IMR-90 (cell line): ENCODE measurements at regions not wholly inside any gene's neighbourhood (a gene's known extent, or its start where the extent isn't known, plus 50 kb on each side); places are given as distances from the start of the nearest gene placed in this dataset.

Experiments used
- ATAC-seq: fragments of 200-7000 bp; cut with Tn5 transposase; 2 replicates; pipeline ENCODE4 v1.9.1; 2020; ENCODE audit warnings: low read depth, mild to moderate bottlenecking, moderate library complexity
- BruUV-seq: library from RNA; stranded (reverse); fragments of 400-500 nt; replicated peaks from 2 replicates; lab custom pipeline; 2021; lab: Mats Ljungman, UMichigan
- CTCF ChIA-PET: fragments of 300-600 bp; formaldehyde crosslinking; extraction: SDS; loops from one replicate; lab custom pipeline; 2021; ENCODE audit warnings: antibody characterized with exemption; lab: Yijun Ruan, JAX
- POLR2A ChIA-PET: fragments of 300-600 bp; sonication (Branson Sonifier 250); formaldehyde crosslinking; loops from one replicate; lab custom pipeline; 2022; ENCODE audit warnings: antibody characterized with exemption; ENCODE audit not compliant: unreplicated experiment; lab: Charles Lee
- DNase-seq: peaks from one replicate; pipeline ENCODE4 v3.0.0; 2013
- H2AFZ ChIP-seq: replicated peaks from 2 replicates; pipeline ENCODE3; 2013; ENCODE audit warnings: low read length, mild to moderate bottlenecking; ENCODE audit not compliant: poor library complexity
- H2AK5ac ChIP-seq: 2 replicates; pipeline ENCODE4 v1.6.1; 2013; ENCODE audit warnings: low read depth, low read length, inconsistent platforms
- H2AK9ac ChIP-seq: replicated peaks from 2 replicates; pipeline ENCODE3; 2013; ENCODE audit warnings: mild to moderate bottlenecking, low read depth, low read length, moderate library complexity; ENCODE audit not compliant: poor library complexity
- H2BK120ac ChIP-seq: 2 replicates; pipeline ENCODE4 v1.6.1; 2013; ENCODE audit warnings: low read depth, low read length, inconsistent platforms
- H2BK15ac ChIP-seq: 3 replicates; pipeline ENCODE4 v1.6.1; 2013; ENCODE audit warnings: low read depth, low read length, inconsistent platforms
- H2BK20ac ChIP-seq: 2 replicates; pipeline ENCODE4 v1.6.1; 2013; ENCODE audit warnings: low read depth, mild to moderate bottlenecking, inconsistent platforms, low read length, moderate library complexity
- H2BK5ac ChIP-seq: 2 replicates; pipeline ENCODE4 v1.6.1; 2013; ENCODE audit warnings: mild to moderate bottlenecking, low read depth, low read length, inconsistent platforms; ENCODE audit not compliant: poor library complexity, severe bottlenecking
- H3K14ac ChIP-seq: replicated peaks from 2 replicates; pipeline ENCODE4 v1.6.1; 2013; ENCODE audit warnings: low read depth, low read length, inconsistent platforms
- H3K18ac ChIP-seq: 2 replicates; pipeline ENCODE4 v1.6.1; 2013; ENCODE audit warnings: low read depth, low read length, control low read depth
- H3K23ac ChIP-seq: 2 replicates; pipeline ENCODE4 v1.6.1; 2013; ENCODE audit warnings: low read depth, low read length, inconsistent platforms
- H3K27ac ChIP-seq: 2 replicates; pipeline ENCODE4 v1.5.1; 2013; ENCODE audit warnings: mild to moderate bottlenecking, control low read depth, low read length; ENCODE audit not compliant: insufficient read depth
- H3K27me3 ChIP-seq: 2 replicates; pipeline ENCODE4 v1.6.1; 2013; ENCODE audit warnings: low read length; ENCODE audit not compliant: control insufficient read depth, insufficient read depth
- H3K36me3 ChIP-seq: 2 replicates; pipeline ENCODE4 v1.6.1; 2013; ENCODE audit warnings: low read length, mixed read lengths; ENCODE audit not compliant: control insufficient read depth, insufficient read depth
- H3K4ac ChIP-seq: 2 replicates; pipeline ENCODE4 v1.6.1; 2013; ENCODE audit warnings: low read depth, low read length, inconsistent platforms
- H3K4me1 ChIP-seq: 2 replicates; pipeline ENCODE4 v1.6.1; 2013; ENCODE audit warnings: low read length, mixed read lengths; ENCODE audit not compliant: control insufficient read depth, insufficient read depth
- H3K4me2 ChIP-seq: 2 replicates; pipeline ENCODE4 v1.6.1; 2013; ENCODE audit warnings: low read depth, mild to moderate bottlenecking, control low read depth, low read length, moderate library complexity
- H3K4me3 ChIP-seq: 2 replicates; pipeline ENCODE4 v1.5.1; 2013; ENCODE audit warnings: low read depth, mild to moderate bottlenecking, control low read depth, low read length, moderate library complexity; ENCODE audit not compliant: insufficient read depth
- H3K56ac ChIP-seq: 2 replicates; pipeline ENCODE4 v1.6.1; 2013; ENCODE audit warnings: low read length, inconsistent platforms; ENCODE audit not compliant: insufficient read depth; ENCODE audit errors: extremely low read depth
- H3K79me1 ChIP-seq, 2 experiments: 2 replicates each; pipeline ENCODE4 v1.6.1; 2013; ENCODE audit warnings: low read length in 2 of 2, inconsistent platforms in 1 of 2, low read depth in 1 of 2
- H3K9ac ChIP-seq: 2 replicates; pipeline ENCODE4 v1.6.1; 2013; ENCODE audit warnings: low read depth, low read length, control low read depth
- H3K9me1 ChIP-seq: 2 replicates; pipeline ENCODE4 v1.6.1; 2013; ENCODE audit warnings: low read length, inconsistent platforms; ENCODE audit not compliant: insufficient read depth
- H3K9me3 ChIP-seq: 2 replicates; pipeline ENCODE4 v1.6.1; 2013; ENCODE audit warnings: low read length; ENCODE audit not compliant: control insufficient read depth, insufficient read depth
- H4K20me1 ChIP-seq: 2 replicates; pipeline ENCODE4 v1.6.1; 2013; ENCODE audit warnings: low read length, inconsistent platforms; ENCODE audit not compliant: insufficient read depth
- H4K5ac ChIP-seq: 2 replicates; pipeline ENCODE4 v1.6.1; 2013; ENCODE audit warnings: mild to moderate bottlenecking, low read depth, low read length, control low read depth
- H4K8ac ChIP-seq, 2 experiments: 2 replicates each; pipeline ENCODE4 v1.6.1; 2013; ENCODE audit warnings: low read depth in 2 of 2, low read length in 2 of 2, control low read depth in 1 of 2, inconsistent platforms in 1 of 2
- H4K91ac ChIP-seq: 2 replicates; pipeline ENCODE4 v1.6.1; 2013; ENCODE audit warnings: low read depth, low read length, inconsistent platforms; ENCODE audit not compliant: insufficient read depth
- BHLHE40 ChIP-seq: fragments of 150-350 bp; IDR thresholded peaks from 2 replicates; pipeline ENCODE4 v1.6.1; 2016; ENCODE audit warnings: mild to moderate bottlenecking, low read depth, low read length
- CEBPB ChIP-seq: IDR thresholded peaks from 2 replicates; pipeline ENCODE4 v1.6.1; 2012; ENCODE audit warnings: low read depth, low read length, improper control_type of control experiment
- FOS ChIP-seq: fragments of 150-350 bp; IDR thresholded peaks from 2 replicates; pipeline ENCODE4 v1.6.1; 2016; ENCODE audit warnings: low read depth, low read length
- MAZ ChIP-seq: IDR thresholded peaks from 2 replicates; pipeline ENCODE4 v1.6.1; 2012; ENCODE audit warnings: low read depth, mild to moderate bottlenecking, low read length, improper control_type of control experiment, moderate library complexity, borderline replicate concordance
- RAD21 ChIP-seq: IDR thresholded peaks from 2 replicates; pipeline ENCODE4 v1.6.1; 2012; ENCODE audit warnings: low read length, improper control_type of control experiment
- WGBS, 2 experiments: methylation state at CpG; one replicate each; pipeline versions ENCODE4 v1.1.5 to v1.1.7; 2013; ENCODE audit warnings: missing lambda C conversion rate in 2 of 2; ENCODE audit not compliant: insufficient read length in 1 of 2; ENCODE audit errors: extremely low coverage in 2 of 2; 5-methylcytosine and 5-hydroxymethylcytosine counted together
- dilution Hi-C: fragments of 300-500 bp; cut with HindIII; formaldehyde crosslinking; loops from one replicate; pipeline ENCODE4 v1.14.3; 2018; ENCODE audit warnings: low sequenced_read_pairs; ENCODE audit not compliant: unreplicated experiment
- in situ Hi-C: fragments of 300-500 bp; cut with MboI; formaldehyde crosslinking; loops from 3 replicates; pipeline ENCODE4 v1.14.3; 2019; ENCODE audit warnings: low sequenced_read_pairs, inconsistent platforms, mixed read lengths
- intact Hi-C: fragments of 100-400 bp; cut with micrococcal nuclease; formaldehyde crosslinking; loops from 2 replicates; pipeline ENCODE4 v1.10.0; 2022
- TF ChIP-seq, protein P1 (sequence below): conservative IDR thresholded peaks from 2 replicates; pipeline ENCODE4 v1.5.1; 2012; ENCODE audit warnings: mild to moderate bottlenecking, low read depth, low read length, improper control_type of control experiment

GRCh38 chr18:66761166-66761565, 157.3 kb upstream of the CDH19 start:
- CTCF ChIA-PET, result no interaction called here

More at GRCh38 chr18:66761166-66761565, 157.3 kb upstream of the CDH19 start:
- Histone ChIP-seq H2BK5ac (no peak overlapping the region), H3K4me2 (no peak overlapping the region), H3K27ac (no peak overlapping the region), H3K4me3 (no peak overlapping the region), H3K9me1 (no peaks in the 10 kb centered on the region), H3K9me3 (peaks cover 7% of the 10 kb centered on the region), H4K5ac (no peak overlapping the region), H3K9ac (no peak overlapping the region), H3K4ac (no peak overlapping the region), H3K18ac (no peak overlapping the region), H3K56ac (no peak overlapping the region), H3K27me3 (no peaks in the 10 kb centered on the region), H3K14ac (no peak overlapping the region), H2AFZ (no peak overlapping the region), H3K23ac (no peak overlapping the region), H3K4me1 (no peaks in the 10 kb centered on the region), H4K20me1 (no peaks in the 10 kb centered on the region), H2AK9ac (no peak overlapping the region), H4K91ac (no peak overlapping the region), H2BK15ac (no peak overlapping the region), H3K36me3 (no peaks in the 10 kb centered on the region), H2BK120ac (no peak overlapping the region), H3K79me1 (no peaks in the 10 kb centered on the region), H4K8ac (no peak overlapping the region), H2BK20ac (no peak overlapping the region), H2AK5ac (no peak overlapping the region)
- no peak for TF ChIP-seq MAZ
- no peak for TF ChIP-seq BHLHE40
- no peak for TF ChIP-seq RAD21
- no peak for TF ChIP-seq CEBPB
- TF ChIP-seq, protein P1, sequence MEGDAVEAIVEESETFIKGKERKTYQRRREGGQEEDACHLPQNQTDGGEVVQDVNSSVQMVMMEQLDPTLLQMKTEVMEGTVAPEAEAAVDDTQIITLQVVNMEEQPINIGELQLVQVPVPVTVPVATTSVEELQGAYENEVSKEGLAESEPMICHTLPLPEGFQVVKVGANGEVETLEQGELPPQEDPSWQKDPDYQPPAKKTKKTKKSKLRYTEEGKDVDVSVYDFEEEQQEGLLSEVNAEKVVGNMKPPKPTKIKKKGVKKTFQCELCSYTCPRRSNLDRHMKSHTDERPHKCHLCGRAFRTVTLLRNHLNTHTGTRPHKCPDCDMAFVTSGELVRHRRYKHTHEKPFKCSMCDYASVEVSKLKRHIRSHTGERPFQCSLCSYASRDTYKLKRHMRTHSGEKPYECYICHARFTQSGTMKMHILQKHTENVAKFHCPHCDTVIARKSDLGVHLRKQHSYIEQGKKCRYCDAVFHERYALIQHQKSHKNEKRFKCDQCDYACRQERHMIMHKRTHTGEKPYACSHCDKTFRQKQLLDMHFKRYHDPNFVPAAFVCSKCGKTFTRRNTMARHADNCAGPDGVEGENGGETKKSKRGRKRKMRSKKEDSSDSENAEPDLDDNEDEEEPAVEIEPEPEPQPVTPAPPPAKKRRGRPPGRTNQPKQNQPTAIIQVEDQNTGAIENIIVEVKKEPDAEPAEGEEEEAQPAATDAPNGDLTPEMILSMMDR, result no peak
- no peak for TF ChIP-seq FOS
- no CpG with 5 or more reads among the region's 4 CpGs for WGBS, 2 experiments
- POLR2A ChIA-PET, result no interaction called here
- no TSS peak for BruUV-seq
- no peak for ATAC-seq
- no peak for DNase-seq
- in situ Hi-C loops, result no loop called here
- intact Hi-C loops, result no loop called here
- dilution Hi-C loops, result no loop called here
